GM08714 (cell line): ENCODE measurements at regions not wholly inside any gene's neighbourhood (a gene's known extent, or its start where the extent isn't known, plus 50 kb on each side); places are given as distances from the start of the nearest gene placed in this dataset.
A peak's percentile ranks its signal among the peaks of the same experiment; 100 is the strongest.
"Not testable (repeated sequence)": the region's sequence is repeated elsewhere in the genome, so short reads cannot be mapped to it uniquely, and the experiment has no call there.

Source experiments
- H3K4me3 ChIP-seq: fragments of 200-500 bp; sonication (Bioruptor generic); 2 replicates; pipeline ENCODE4 v1.5.1; 2014; ENCODE audit warnings: mild to moderate bottlenecking, low read length, inconsistent platforms
- ZNF274 ChIP-seq: IDR thresholded peaks from 2 replicates; pipeline ENCODE4 v1.6.1; 2012; ENCODE audit warnings: mild to moderate bottlenecking, low read depth, low read length

GRCh38 chr5:62231576-62231975 is 74.4 kb upstream of the KIF2A start:
- TF ChIP-seq ZNF274, result no peak
- H3K4me3 ChIP-seq, result no peak overlapping the region

GRCh38 chr5:62232218-62232617 is 73.8 kb upstream of the KIF2A start:
- not testable (repeated sequence) for H3K4me3 ChIP-seq

GRCh38 chr5:62233083-62234046 is 72.6 kb upstream of the KIF2A start:
- not testable (repeated sequence) for H3K4me3 ChIP-seq

GRCh38 chr5:62236593-62236992 is 69.4 kb upstream of the KIF2A start:
- H3K4me3 ChIP-seq, result not testable (repeated sequence)

GRCh38 chr5:62237944-62238343 is 68.1 kb upstream of the KIF2A start:
- not testable (repeated sequence) for H3K4me3 ChIP-seq

- H3K4me3 ChIP-seq, result not testable (repeated sequence)
Measured at GRCh38 chr5:62238584-62238983, 67.4 kb upstream of the KIF2A start.

GRCh38 chr5:62240494-62240893 is 65.5 kb upstream of the KIF2A start:
- H3K4me3 ChIP-seq, result not testable (repeated sequence)

- not testable (repeated sequence) for H3K4me3 ChIP-seq
Measured at GRCh38 chr5:62242000-62242399, 64.0 kb upstream of the KIF2A start.

- not testable (repeated sequence) for H3K4me3 ChIP-seq
Measured at GRCh38 chr5:62243046-62243445, 63.0 kb upstream of the KIF2A start.

GRCh38 chr5:62248192-62248591 is 57.8 kb upstream of the KIF2A start:
- not testable (repeated sequence) for H3K4me3 ChIP-seq

GRCh38 chr5:62250085-62250484 is 55.9 kb upstream of the KIF2A start:
- H3K4me3 ChIP-seq, result not testable (repeated sequence)

GRCh38 chr5:62250919-62251318 is 55.1 kb upstream of the KIF2A start:
- not testable (repeated sequence) for H3K4me3 ChIP-seq

GRCh38 chr5:62252519-62252918 is 53.5 kb upstream of the KIF2A start:
- not testable (repeated sequence) for H3K4me3 ChIP-seq

GRCh38 chr5:62255551-62255950 is 50.5 kb upstream of the KIF2A start:
- not testable (repeated sequence) for H3K4me3 ChIP-seq

GRCh38 chr5:62256161-62257019 is 49.6 kb upstream of the KIF2A start:
- peak overlapping the region; percentile 12; the same call in 1 of the 2 replicates for H3K4me3 ChIP-seq
- TF ChIP-seq ZNF274, result no peak
